WTC11 (cell line): ENCODE measurements at regions not wholly inside any gene's neighbourhood (a gene's known extent, or its start where the extent isn't known, plus 50 kb on each side); places are given as distances from the start of the nearest gene placed in this dataset.

Source experiments
- ATAC-seq: fragments of 200-7000 bp; cut with Tn5 transposase; 2 replicates; pipeline ENCODE4 v1.10.0; 2021; ENCODE audit warnings: mild to moderate bottlenecking, moderate library complexity
- CTCF ChIA-PET: fragments of 300-600 bp; sonication (Branson Sonifier 250); formaldehyde crosslinking; loops from one replicate; lab custom pipeline; 2021; ENCODE audit warnings: antibody characterized with exemption; lab: Charles Lee
- POLR2A ChIA-PET: fragments of 350-600 bp; sonication (Branson Sonifier 250); formaldehyde crosslinking; loops from one replicate; lab custom pipeline; 2021; ENCODE audit warnings: antibody characterized with exemption; lab: Charles Lee
- DNase-seq: peaks from one replicate; pipeline ENCODE4 v3.0.0; 2021; ENCODE audit warnings: low spot score
- H3K27ac Mint-ChIP-seq: 2 replicates; pipeline ENCODE4 v1.8.0; 2021; ENCODE audit warnings: mixed read lengths
- H3K27me3 Mint-ChIP-seq: 2 replicates; pipeline ENCODE4 v1.8.0; 2021; ENCODE audit warnings: low read depth, mild to moderate bottlenecking, moderate library complexity, mixed read lengths
- H3K36me3 Mint-ChIP-seq: 2 replicates; pipeline ENCODE4 v1.8.0; 2021; ENCODE audit warnings: mixed read lengths
- H3K4me1 Mint-ChIP-seq: 2 replicates; pipeline ENCODE4 v1.8.0; 2022; ENCODE audit warnings: mixed read lengths
- H3K4me3 Mint-ChIP-seq: 2 replicates; pipeline ENCODE4 v1.8.0; 2021; ENCODE audit warnings: mild to moderate bottlenecking, moderate library complexity, mixed read lengths
- H3K9me3 Mint-ChIP-seq: 2 replicates; pipeline ENCODE4 v1.8.0; 2021; ENCODE audit warnings: mixed read lengths
- ATF1 ChIP-seq: sonication (generic); formaldehyde crosslinking; IDR thresholded peaks from 2 replicates; pipeline ENCODE4 v1.8.1; 2023; ENCODE audit warnings: mild to moderate bottlenecking, moderate library complexity, missing genetic modification reagents
- CREM ChIP-seq: sonication (generic); formaldehyde crosslinking; IDR thresholded peaks from 2 replicates; pipeline ENCODE4 v1.8.1; 2022; ENCODE audit warnings: mild to moderate bottlenecking, missing genetic modification reagents, moderate library complexity
- FOXK1 ChIP-seq: sonication (generic); formaldehyde crosslinking; IDR thresholded peaks from 2 replicates; pipeline ENCODE4 v1.8.0; 2022; ENCODE audit warnings: mild to moderate bottlenecking, moderate library complexity, missing genetic modification reagents
- FOXP1 ChIP-seq: sonication (generic); formaldehyde crosslinking; IDR thresholded peaks from 2 replicates; pipeline ENCODE4 v1.8.0; 2022; ENCODE audit warnings: missing genetic modification reagents, mild to moderate bottlenecking, moderate library complexity, borderline replicate concordance
- IRF1 ChIP-seq: sonication (generic); formaldehyde crosslinking; IDR thresholded peaks from 2 replicates; pipeline ENCODE4 v1.8.0; 2023; ENCODE audit warnings: missing genetic modification reagents
- JAZF1 ChIP-seq: fragments of 250-450 bp; sonication (Bioruptor Pico); IDR thresholded peaks from 2 replicates; pipeline ENCODE4 v1.9.0; 2021; ENCODE audit warnings: moderate library complexity, mild to moderate bottlenecking, inconsistent platforms
- NR1H2 ChIP-seq: sonication (generic); formaldehyde crosslinking; IDR thresholded peaks from 2 replicates; pipeline ENCODE4 v1.9.0; 2021; ENCODE audit warnings: mild to moderate bottlenecking, moderate library complexity, missing genetic modification reagents
- RORB ChIP-seq: fragments of 250-450 bp; sonication (Bioruptor Pico); IDR thresholded peaks from 2 replicates; pipeline ENCODE4 v1.9.0; 2021; ENCODE audit warnings: mild to moderate bottlenecking
- SMAD3 ChIP-seq: sonication (generic); formaldehyde crosslinking; IDR thresholded peaks from 2 replicates; pipeline ENCODE4 v1.8.0; 2022; ENCODE audit warnings: missing genetic modification reagents, mild to moderate bottlenecking, borderline replicate concordance
- TCF7 ChIP-seq: sonication (generic); formaldehyde crosslinking; IDR thresholded peaks from 2 replicates; pipeline ENCODE4 v1.8.0; 2022; ENCODE audit warnings: mild to moderate bottlenecking, low read depth, missing genetic modification reagents, moderate library complexity
- TEAD4 ChIP-seq: sonication (generic); formaldehyde crosslinking; IDR thresholded peaks from 2 replicates; pipeline ENCODE4 v1.8.0; 2022; ENCODE audit warnings: mild to moderate bottlenecking, missing genetic modification reagents
- TP53 ChIP-seq: sonication (generic); formaldehyde crosslinking; IDR thresholded peaks from 2 replicates; pipeline ENCODE4 v1.8.1; 2023; ENCODE audit warnings: mild to moderate bottlenecking, missing genetic modification reagents
- USF2 ChIP-seq: sonication (generic); formaldehyde crosslinking; IDR thresholded peaks from 2 replicates; pipeline ENCODE4 v1.8.1; 2023; ENCODE audit warnings: mild to moderate bottlenecking, missing genetic modification reagents, moderate library complexity
- ZBTB21 ChIP-seq: sonication (generic); formaldehyde crosslinking; IDR thresholded peaks from 2 replicates; pipeline ENCODE4 v1.8.1; 2023; ENCODE audit warnings: mild to moderate bottlenecking, missing genetic modification reagents, borderline replicate concordance
- ZNF423 ChIP-seq: fragments of 250-450 bp; sonication (Bioruptor Pico); IDR thresholded peaks from 2 replicates; pipeline ENCODE4 v2.1.2; 2022; ENCODE audit warnings: mild to moderate bottlenecking, moderate library complexity
- ZNF671 ChIP-seq: fragments of 250-450 bp; sonication (Bioruptor Pico); IDR thresholded peaks from 2 replicates; pipeline ENCODE4 v1.8.0; 2021; ENCODE audit warnings: mild to moderate bottlenecking
- TF ChIP-seq, protein P1 (sequence below): fragments of 250-450 bp; sonication (Bioruptor Pico); IDR thresholded peaks from 2 replicates; pipeline ENCODE4 v2.1.2; 2022; ENCODE audit warnings: mild to moderate bottlenecking, moderate library complexity
- TF ChIP-seq, protein P2 (sequence below): sonication (generic); formaldehyde crosslinking; IDR thresholded peaks from 2 replicates; pipeline ENCODE4 v1.8.1; 2023; ENCODE audit warnings: mild to moderate bottlenecking, missing genetic modification reagents, borderline replicate concordance
- TF ChIP-seq, protein P3 (sequence below): sonication (generic); formaldehyde crosslinking; IDR thresholded peaks from 2 replicates; pipeline ENCODE4 v1.8.1; 2022; ENCODE audit warnings: mild to moderate bottlenecking, missing genetic modification reagents, moderate library complexity, borderline replicate concordance
- TF ChIP-seq, protein P4 (sequence below): sonication (generic); formaldehyde crosslinking; IDR thresholded peaks from 2 replicates; pipeline ENCODE4 v1.8.1; 2022; ENCODE audit warnings: low read depth, missing genetic modification reagents, borderline replicate concordance
- TF ChIP-seq, protein P5 (sequence below): sonication (generic); formaldehyde crosslinking; conservative IDR thresholded peaks from 2 replicates; pipeline ENCODE4 v1.8.1; 2023; ENCODE audit warnings: mild to moderate bottlenecking, low read depth, missing genetic modification reagents, moderate library complexity

GRCh38 chr6:16918586-16918985, 157.3 kb upstream of the ATXN1 start:
- H3K4me1 Mint-ChIP-seq = peaks cover 11% of the 10 kb centered on the region
- DNase-seq (no peak), ATAC-seq (peak; percentile 52; the same call in 1 of the 2 replicates)
- peaks cover 3% of the 10 kb centered on the region for H3K36me3 Mint-ChIP-seq
- ChIA-PET POLR2A (no interaction called here), CTCF (no interaction called here)
- peaks cover 9% of the 10 kb centered on the region for H3K9me3 Mint-ChIP-seq
- H3K27me3 Mint-ChIP-seq = no peaks in the 10 kb centered on the region
- TF ChIP-seq, protein P1, sequence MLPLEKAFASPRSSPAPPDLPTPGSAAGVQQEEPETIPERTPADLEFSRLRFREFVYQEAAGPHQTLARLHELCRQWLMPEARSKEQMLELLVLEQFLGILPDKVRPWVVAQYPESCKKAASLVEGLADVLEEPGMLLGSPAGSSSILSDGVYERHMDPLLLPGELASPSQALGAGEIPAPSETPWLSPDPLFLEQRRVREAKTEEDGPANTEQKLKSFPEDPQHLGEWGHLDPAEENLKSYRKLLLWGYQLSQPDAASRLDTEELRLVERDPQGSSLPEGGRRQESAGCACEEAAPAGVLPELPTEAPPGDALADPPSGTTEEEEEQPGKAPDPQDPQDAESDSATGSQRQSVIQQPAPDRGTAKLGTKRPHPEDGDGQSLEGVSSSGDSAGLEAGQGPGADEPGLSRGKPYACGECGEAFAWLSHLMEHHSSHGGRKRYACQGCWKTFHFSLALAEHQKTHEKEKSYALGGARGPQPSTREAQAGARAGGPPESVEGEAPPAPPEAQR = no peak
- TF ChIP-seq, protein P2, sequence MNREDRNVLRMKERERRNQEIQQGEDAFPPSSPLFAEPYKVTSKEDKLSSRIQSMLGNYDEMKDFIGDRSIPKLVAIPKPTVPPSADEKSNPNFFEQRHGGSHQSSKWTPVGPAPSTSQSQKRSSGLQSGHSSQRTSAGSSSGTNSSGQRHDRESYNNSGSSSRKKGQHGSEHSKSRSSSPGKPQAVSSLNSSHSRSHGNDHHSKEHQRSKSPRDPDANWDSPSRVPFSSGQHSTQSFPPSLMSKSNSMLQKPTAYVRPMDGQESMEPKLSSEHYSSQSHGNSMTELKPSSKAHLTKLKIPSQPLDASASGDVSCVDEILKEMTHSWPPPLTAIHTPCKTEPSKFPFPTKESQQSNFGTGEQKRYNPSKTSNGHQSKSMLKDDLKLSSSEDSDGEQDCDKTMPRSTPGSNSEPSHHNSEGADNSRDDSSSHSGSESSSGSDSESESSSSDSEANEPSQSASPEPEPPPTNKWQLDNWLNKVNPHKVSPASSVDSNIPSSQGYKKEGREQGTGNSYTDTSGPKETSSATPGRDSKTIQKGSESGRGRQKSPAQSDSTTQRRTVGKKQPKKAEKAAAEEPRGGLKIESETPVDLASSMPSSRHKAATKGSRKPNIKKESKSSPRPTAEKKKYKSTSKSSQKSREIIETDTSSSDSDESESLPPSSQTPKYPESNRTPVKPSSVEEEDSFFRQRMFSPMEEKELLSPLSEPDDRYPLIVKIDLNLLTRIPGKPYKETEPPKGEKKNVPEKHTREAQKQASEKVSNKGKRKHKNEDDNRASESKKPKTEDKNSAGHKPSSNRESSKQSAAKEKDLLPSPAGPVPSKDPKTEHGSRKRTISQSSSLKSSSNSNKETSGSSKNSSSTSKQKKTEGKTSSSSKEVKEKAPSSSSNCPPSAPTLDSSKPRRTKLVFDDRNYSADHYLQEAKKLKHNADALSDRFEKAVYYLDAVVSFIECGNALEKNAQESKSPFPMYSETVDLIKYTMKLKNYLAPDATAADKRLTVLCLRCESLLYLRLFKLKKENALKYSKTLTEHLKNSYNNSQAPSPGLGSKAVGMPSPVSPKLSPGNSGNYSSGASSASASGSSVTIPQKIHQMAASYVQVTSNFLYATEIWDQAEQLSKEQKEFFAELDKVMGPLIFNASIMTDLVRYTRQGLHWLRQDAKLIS (CRISPR knock-in tag) = no peak
- no peak for TF ChIP-seq RORB (CRISPR knock-in tag)
- no peak for TF ChIP-seq TCF7
- no peak for TF ChIP-seq CREM
- no peak for TF ChIP-seq IRF1
- no peak for TF ChIP-seq TP53 (CRISPR knock-in tag)
- TF ChIP-seq FOXK1 = no peak
- no peak for TF ChIP-seq SMAD3 (CRISPR knock-in tag)
- no peak for TF ChIP-seq ZNF671 (CRISPR knock-in tag)
- TF ChIP-seq USF2 (CRISPR knock-in tag) = no peak
- TF ChIP-seq, protein P3, sequence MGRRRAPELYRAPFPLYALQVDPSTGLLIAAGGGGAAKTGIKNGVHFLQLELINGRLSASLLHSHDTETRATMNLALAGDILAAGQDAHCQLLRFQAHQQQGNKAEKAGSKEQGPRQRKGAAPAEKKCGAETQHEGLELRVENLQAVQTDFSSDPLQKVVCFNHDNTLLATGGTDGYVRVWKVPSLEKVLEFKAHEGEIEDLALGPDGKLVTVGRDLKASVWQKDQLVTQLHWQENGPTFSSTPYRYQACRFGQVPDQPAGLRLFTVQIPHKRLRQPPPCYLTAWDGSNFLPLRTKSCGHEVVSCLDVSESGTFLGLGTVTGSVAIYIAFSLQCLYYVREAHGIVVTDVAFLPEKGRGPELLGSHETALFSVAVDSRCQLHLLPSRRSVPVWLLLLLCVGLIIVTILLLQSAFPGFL = no peak
- no peak overlapping the region for H3K4me3 Mint-ChIP-seq
- no peak overlapping the region for H3K27ac Mint-ChIP-seq

DNA sequence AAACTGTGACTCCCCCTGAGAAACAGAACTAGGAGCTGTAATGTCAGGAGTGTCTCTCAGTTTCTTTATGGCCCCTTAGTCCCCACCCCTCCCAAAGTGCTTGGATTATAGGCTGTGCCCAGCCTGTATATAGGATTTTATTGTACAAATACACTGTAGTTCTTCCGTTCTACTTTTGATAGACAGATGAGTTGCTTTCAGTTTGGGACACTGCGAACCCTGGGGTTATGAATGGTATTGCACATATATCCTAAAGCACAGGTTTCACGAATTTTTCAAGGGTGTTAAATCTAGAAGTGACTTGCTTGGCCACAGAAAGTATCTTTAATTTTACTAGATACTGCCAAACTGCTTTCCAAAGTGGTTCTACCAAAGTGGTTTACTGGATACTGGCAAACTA, 152.9 kb upstream of the ATXN1 start:
- H3K27ac Mint-ChIP-seq = no peak overlapping the region
- no peak for DNase-seq
- H3K27me3 Mint-ChIP-seq = no peaks in the 10 kb centered on the region
- POLR2A ChIA-PET = no interaction called here
- no peak for ATAC-seq
- H3K9me3 Mint-ChIP-seq = peaks cover 25% of the 10 kb centered on the region
- H3K4me1 Mint-ChIP-seq = peaks cover 3% of the 10 kb centered on the region; the same call in 1 of the 2 replicates
- peaks cover 9% of the 10 kb centered on the region for H3K36me3 Mint-ChIP-seq
- no peak overlapping the region for H3K4me3 Mint-ChIP-seq
- CTCF ChIA-PET = no interaction called here
- TF ChIP-seq JAZF1 (no peak), IRF1 (no peak), CREM (no peak), NR1H2 (CRISPR knock-in tag) (no peak), FOXP1 (no peak), TEAD4 (CRISPR knock-in tag) (no peak), ATF1 (no peak), ZBTB21 (CRISPR knock-in tag) (no peak), ZNF423 (no peak)
- TF ChIP-seq, protein P4, sequence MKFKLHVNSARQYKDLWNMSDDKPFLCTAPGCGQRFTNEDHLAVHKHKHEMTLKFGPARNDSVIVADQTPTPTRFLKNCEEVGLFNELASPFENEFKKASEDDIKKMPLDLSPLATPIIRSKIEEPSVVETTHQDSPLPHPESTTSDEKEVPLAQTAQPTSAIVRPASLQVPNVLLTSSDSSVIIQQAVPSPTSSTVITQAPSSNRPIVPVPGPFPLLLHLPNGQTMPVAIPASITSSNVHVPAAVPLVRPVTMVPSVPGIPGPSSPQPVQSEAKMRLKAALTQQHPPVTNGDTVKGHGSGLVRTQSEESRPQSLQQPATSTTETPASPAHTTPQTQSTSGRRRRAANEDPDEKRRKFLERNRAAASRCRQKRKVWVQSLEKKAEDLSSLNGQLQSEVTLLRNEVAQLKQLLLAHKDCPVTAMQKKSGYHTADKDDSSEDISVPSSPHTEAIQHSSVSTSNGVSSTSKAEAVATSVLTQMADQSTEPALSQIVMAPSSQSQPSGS (CRISPR knock-in tag) = no peak
- TF ChIP-seq, protein P5, sequence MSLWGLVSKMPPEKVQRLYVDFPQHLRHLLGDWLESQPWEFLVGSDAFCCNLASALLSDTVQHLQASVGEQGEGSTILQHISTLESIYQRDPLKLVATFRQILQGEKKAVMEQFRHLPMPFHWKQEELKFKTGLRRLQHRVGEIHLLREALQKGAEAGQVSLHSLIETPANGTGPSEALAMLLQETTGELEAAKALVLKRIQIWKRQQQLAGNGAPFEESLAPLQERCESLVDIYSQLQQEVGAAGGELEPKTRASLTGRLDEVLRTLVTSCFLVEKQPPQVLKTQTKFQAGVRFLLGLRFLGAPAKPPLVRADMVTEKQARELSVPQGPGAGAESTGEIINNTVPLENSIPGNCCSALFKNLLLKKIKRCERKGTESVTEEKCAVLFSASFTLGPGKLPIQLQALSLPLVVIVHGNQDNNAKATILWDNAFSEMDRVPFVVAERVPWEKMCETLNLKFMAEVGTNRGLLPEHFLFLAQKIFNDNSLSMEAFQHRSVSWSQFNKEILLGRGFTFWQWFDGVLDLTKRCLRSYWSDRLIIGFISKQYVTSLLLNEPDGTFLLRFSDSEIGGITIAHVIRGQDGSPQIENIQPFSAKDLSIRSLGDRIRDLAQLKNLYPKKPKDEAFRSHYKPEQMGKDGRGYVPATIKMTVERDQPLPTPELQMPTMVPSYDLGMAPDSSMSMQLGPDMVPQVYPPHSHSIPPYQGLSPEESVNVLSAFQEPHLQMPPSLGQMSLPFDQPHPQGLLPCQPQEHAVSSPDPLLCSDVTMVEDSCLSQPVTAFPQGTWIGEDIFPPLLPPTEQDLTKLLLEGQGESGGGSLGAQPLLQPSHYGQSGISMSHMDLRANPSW (CRISPR knock-in tag) = no peak
